NB4 (cell line): ENCODE measurements at regions not wholly inside any gene's neighbourhood (a gene's known extent, or its start where the extent isn't known, plus 50 kb on each side); places are given as distances from the start of the nearest gene placed in this dataset.

Experiments used
- CTCF ChIP-seq: IDR thresholded peaks from one replicate; pipeline ENCODE4 v1.5.1; 2012; ENCODE audit warnings: low read depth, low read length
- POLR2A ChIP-seq: IDR thresholded peaks from 2 replicates; pipeline ENCODE4 v1.6.1; 2011; ENCODE audit warnings: mild to moderate bottlenecking; ENCODE audit not compliant: insufficient read length; ENCODE audit errors: extremely low read depth

DNA sequence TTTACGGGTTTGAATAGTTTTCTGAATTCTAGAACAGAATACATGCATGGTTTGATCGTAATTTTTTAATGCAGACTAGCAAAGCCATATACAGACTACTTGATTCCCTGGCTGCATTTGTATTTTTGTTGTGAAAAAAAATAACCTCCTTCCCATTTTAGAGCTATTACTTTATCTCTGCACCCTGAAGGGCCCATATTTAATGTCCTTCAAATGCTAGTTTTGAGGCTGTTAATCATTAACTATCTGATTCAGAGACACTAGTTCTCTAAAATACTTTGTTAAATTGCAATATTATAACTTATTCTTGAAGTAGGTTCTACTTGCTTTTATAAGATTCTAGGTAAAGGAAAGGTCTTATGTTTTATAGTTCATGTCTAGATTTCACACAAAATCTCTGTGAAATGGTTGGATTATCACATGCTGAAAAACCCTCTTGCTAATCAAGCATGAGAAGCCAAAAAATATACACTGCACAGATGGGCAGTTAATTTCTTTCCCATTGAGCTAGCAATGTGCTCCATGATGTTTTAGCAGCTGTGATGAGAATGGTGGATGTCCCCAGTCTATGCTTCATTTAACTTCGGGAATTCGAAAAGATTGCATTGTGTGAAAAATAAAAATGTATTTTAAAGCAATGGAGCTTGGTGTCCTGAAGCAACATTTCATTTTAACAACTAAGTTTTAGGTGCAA, 634.0 kb upstream of the BCHE start:
- no peak for TF ChIP-seq POLR2A
- no peak for TF ChIP-seq CTCF
